HCT116 (cell line): ENCODE measurements at regions not wholly inside any gene's neighbourhood (a gene's known extent, or its start where the extent isn't known, plus 50 kb on each side); places are given as distances from the start of the nearest gene placed in this dataset.

Experiments used
- ATAC-seq: fragments of 200-7000 bp; cut with Tn5 transposase; 2 replicates; pipeline ENCODE4 v1.9.1; 2020; ENCODE audit warnings: mild to moderate bottlenecking, moderate library complexity
- BruUV-seq: library from RNA; stranded (reverse); fragments of 400-500 nt; replicated peaks from 2 replicates; lab custom pipeline; 2021; lab: Mats Ljungman, UMichigan
- CTCF ChIA-PET: fragments of 300-600 bp; sonication (Branson Sonifier 250); formaldehyde crosslinking; loops from one replicate; lab custom pipeline; 2021; ENCODE audit warnings: antibody characterized with exemption; lab: Charles Lee
- POLR2A ChIA-PET: fragments of 300-600, 350-600 bp; sonication (Branson Sonifier 250); formaldehyde crosslinking; loops from one replicate; lab custom pipeline; 2021; ENCODE audit warnings: antibody characterized with exemption; lab: Charles Lee
- RAD21 ChIA-PET, 2 experiments: fragments of 300-600 bp; sonication (Branson Sonifier 250); formaldehyde crosslinking; loops; one replicate each; lab custom pipeline; 2023; ENCODE audit warnings: low total read pairs in 2 of 2; ENCODE audit not compliant: uncharacterized antibody in 2 of 2, unreplicated experiment in 2 of 2, low non-redundant PET in 1 of 2; lab: Charles Lee
- DNase-seq: peaks from one replicate; pipeline ENCODE4 v3.0.0-alpha.2; 2010; ENCODE audit warnings: low read depth, low spot score
- H2AFZ ChIP-seq: fragments of 200-600 bp; shearing (Covaris generic), sonication (generic); 2 replicates; pipeline ENCODE4 v1.6.1; 2017; ENCODE audit warnings: low read depth, mixed run types, mixed read lengths, antibody characterized with exemption, low read length; ENCODE audit not compliant: poor library complexity, severe bottlenecking
- H3K27ac ChIP-seq: 2 replicates; pipeline ENCODE4 v1.5.1; 2012; ENCODE audit warnings: low read depth, low read length
- H3K27me3 ChIP-seq: fragments of 200-600 bp; sonication (generic); 2 replicates; pipeline ENCODE4 v1.6.1; 2016; ENCODE audit warnings: mixed run types, low read length, mixed read lengths; ENCODE audit not compliant: insufficient read depth
- H3K36me3 ChIP-seq, 2 experiments: fragments of 200-500 bp in 1 of 2; fragments of 200-600 bp in 1 of 2; sonication (Bioruptor generic) in 1 of 2; sonication (generic) in 1 of 2; 2 replicates each; pipeline versions ENCODE4 v1.5.1 to v1.6.1; 2014 to 2016; ENCODE audit warnings: low read length in 2 of 2, inconsistent platforms in 1 of 2, mixed read lengths in 1 of 2, mixed run types in 1 of 2; ENCODE audit not compliant: insufficient read depth in 2 of 2, control insufficient read depth in 1 of 2
- H3K4me1 ChIP-seq, 2 experiments: fragments of 200-600 bp in 1 of 2; sonication (generic) in 1 of 2; 2 replicates each; pipeline versions ENCODE4 v1.5.1 to v1.6.1; 2012 to 2017; ENCODE audit warnings: low read length in 2 of 2, inconsistent platforms in 1 of 2, mild to moderate bottlenecking in 1 of 2, mixed read lengths in 1 of 2, mixed run types in 1 of 2, moderate library complexity in 1 of 2; ENCODE audit not compliant: insufficient read depth in 2 of 2, control insufficient read depth in 1 of 2
- H3K4me2 ChIP-seq: fragments of 200-600 bp; sonication (generic); 2 replicates; pipeline ENCODE4 v1.6.1; 2017; ENCODE audit warnings: mixed run types, low read length, mixed read lengths
- H3K4me3 ChIP-seq, 2 experiments: fragments of 200-600 bp in 1 of 2; sonication (generic) in 1 of 2; replicated peaks in 1 of 2; 2 replicates each; pipeline ENCODE4 v1.5.1; 2011 to 2016; ENCODE audit warnings: low read length in 2 of 2, control low read depth in 1 of 2, low read depth in 1 of 2, mild to moderate bottlenecking in 1 of 2, mixed read lengths in 1 of 2, mixed run types in 1 of 2
- H3K79me2 ChIP-seq: fragments of 200-600 bp; sonication (generic); 2 replicates; pipeline ENCODE4 v1.6.1; 2017; ENCODE audit warnings: mild to moderate bottlenecking, mixed run types, low read length, moderate library complexity, mixed read lengths; ENCODE audit not compliant: insufficient read depth
- H3K9ac ChIP-seq: fragments of 200-600 bp; sonication (generic); 2 replicates; pipeline ENCODE4 v1.6.1; 2016; ENCODE audit warnings: low read length, mixed read lengths
- H3K9me2 ChIP-seq: fragments of 200-600 bp; sonication (generic), shearing (Covaris generic); 2 replicates; pipeline ENCODE4 v1.6.1; 2017; ENCODE audit warnings: mixed run types, mild to moderate bottlenecking, moderate library complexity; ENCODE audit not compliant: insufficient read depth
- H3K9me3 ChIP-seq, 2 experiments: fragments of 200-500 bp in 1 of 2; fragments of 200-600 bp in 1 of 2; sonication (Bioruptor generic) in 1 of 2; sonication (generic) in 1 of 2; 2 replicates each; pipeline ENCODE4 v1.6.1; 2014 to 2017; ENCODE audit warnings: low read length in 2 of 2, mixed read lengths in 2 of 2, inconsistent platforms in 1 of 2, low read depth in 1 of 2, mild to moderate bottlenecking in 1 of 2, mixed run types in 1 of 2, moderate library complexity in 1 of 2; ENCODE audit not compliant: control insufficient read depth in 1 of 2, insufficient read depth in 1 of 2
- H4K20me1 ChIP-seq: fragments of 200-600 bp; sonication (generic), shearing (Covaris generic); 2 replicates; pipeline ENCODE4 v1.6.1; 2017; ENCODE audit warnings: mixed run types, mild to moderate bottlenecking, moderate library complexity; ENCODE audit not compliant: insufficient read depth
- CBX3 ChIP-seq: IDR thresholded peaks from 2 replicates; pipeline ENCODE4 v1.6.1; 2012; ENCODE audit warnings: low read depth
- CEBPB ChIP-seq: IDR thresholded peaks from 2 replicates; pipeline ENCODE4 v1.6.1; 2012; ENCODE audit warnings: low read depth
- ELF1 ChIP-seq: IDR thresholded peaks from 2 replicates; pipeline ENCODE4 v1.6.1; 2012; ENCODE audit warnings: low read depth, borderline replicate concordance
- EZH2 ChIP-seq: fragments of 200-600 bp; sonication (generic); IDR thresholded peaks from 2 replicates; pipeline ENCODE4 v1.6.1; 2017; ENCODE audit warnings: antibody characterized with exemption, mixed run types
- SIN3A ChIP-seq: IDR thresholded peaks from 2 replicates; pipeline ENCODE4 v1.6.1; 2012; ENCODE audit warnings: low read depth
- SP1 ChIP-seq: IDR thresholded peaks from 2 replicates; pipeline ENCODE4 v1.6.1; 2012; ENCODE audit warnings: low read depth
- TCF7L2 ChIP-seq: IDR thresholded peaks from 2 replicates; pipeline ENCODE4 v1.7.0; 2011; ENCODE audit warnings: borderline replicate concordance, inconsistent platforms; ENCODE audit not compliant: insufficient read depth, insufficient read length; ENCODE audit errors: extremely low read depth
- YY1 ChIP-seq: IDR thresholded peaks from 2 replicates; pipeline ENCODE4 v1.6.1; 2011; ENCODE audit warnings: low read length, low read depth, moderate library complexity, mild to moderate bottlenecking; ENCODE audit not compliant: insufficient replicate concordance; ENCODE audit errors: extremely low read depth
- ZFX ChIP-seq: fragments of 450-650 bp; IDR thresholded peaks from 2 replicates; pipeline ENCODE4 v1.6.1; 2017
- intact Hi-C: fragments of 100-400 bp; cut with micrococcal nuclease; formaldehyde crosslinking; loops from 2 replicates; pipeline ENCODE4 v1.10.0; 2022
- TF ChIP-seq, protein P1 (sequence below): IDR thresholded peaks from 2 replicates; pipeline ENCODE4 v1.6.1; 2012
- TF ChIP-seq, protein P2 (sequence below): IDR thresholded peaks from 2 replicates; pipeline ENCODE4 v1.6.1; 2012; ENCODE audit warnings: low read depth

DNA sequence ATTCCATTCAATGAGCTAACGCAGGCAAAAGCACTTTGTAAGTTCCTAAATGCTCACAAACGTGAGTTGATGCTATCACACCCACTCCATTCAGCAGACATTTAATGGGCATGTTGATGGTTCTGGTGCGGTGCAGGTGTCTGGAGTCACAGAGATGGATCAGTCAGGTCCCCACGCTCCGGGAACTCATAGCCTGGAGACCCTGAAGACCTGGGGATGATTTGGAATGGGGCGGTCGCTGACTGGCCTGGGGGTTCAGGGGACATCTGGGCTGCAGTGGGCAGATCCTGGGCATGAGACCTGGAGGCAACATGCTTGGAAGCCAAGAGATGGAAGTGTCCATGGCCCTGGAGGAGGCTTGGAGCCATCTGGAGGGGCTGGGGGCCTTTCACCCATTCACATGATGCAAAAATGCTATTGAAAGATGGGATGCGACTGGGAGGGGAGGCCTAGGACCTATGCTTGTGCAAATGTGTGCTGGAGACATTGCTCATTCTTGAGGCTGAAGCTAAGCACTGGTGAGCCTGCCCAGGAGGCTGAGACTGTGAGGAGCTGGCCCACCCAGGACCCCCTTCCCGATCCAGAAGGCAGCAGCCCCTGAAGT lies 522.6 kb downstream of the GLRX3 start (continued):
- TF ChIP-seq CBX3 (no peak), SP1 (no peak), CEBPB (no peak)

DNA sequence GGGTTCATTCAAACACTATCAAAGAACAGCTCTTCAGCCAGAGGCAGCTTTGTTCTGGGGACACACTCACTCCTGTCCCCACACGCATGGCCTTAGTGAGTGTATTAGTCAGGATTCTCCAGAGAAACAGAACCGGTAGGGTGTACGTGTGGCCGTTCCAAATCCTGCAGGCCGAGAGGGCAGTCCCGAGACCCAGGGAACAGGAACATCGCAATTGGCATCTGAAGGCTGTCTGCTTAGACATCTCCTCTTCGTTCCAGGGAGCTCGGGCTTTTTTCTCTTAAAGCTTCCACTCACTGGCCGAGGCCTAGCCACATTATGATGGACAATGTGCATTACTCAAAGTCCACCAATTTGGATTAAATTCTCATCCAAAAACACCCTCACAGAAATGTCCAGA lies 523.3 kb downstream of the GLRX3 start:
- Histone ChIP-seq H3K9me2 (no peaks in the 10 kb centered on the region), H3K27ac (no peak overlapping the region), H4K20me1 (no peaks in the 10 kb centered on the region), H3K4me2 (no peak overlapping the region), H2AFZ (no peak overlapping the region), H3K79me2 (no peaks in the 10 kb centered on the region), H3K4me1 (no peaks in the 10 kb centered on the region), H3K9me3 (no peaks in the 10 kb centered on the region), H3K36me3 (no peaks in the 10 kb centered on the region), H3K27me3 (no peaks in the 10 kb centered on the region), H3K9ac (no peak overlapping the region), H3K4me3 (no peak overlapping the region)
- DNase-seq = no peak
- ChIA-PET RAD21 (no interaction called here), CTCF (no interaction called here), POLR2A (no interaction called here)
- intact Hi-C loops = no loop called here
- TF ChIP-seq YY1 = no peak
- no peak for TF ChIP-seq SIN3A
- no peak for TF ChIP-seq SP1
- TF ChIP-seq ELF1 = no peak
- TF ChIP-seq CBX3 = no peak
- TF ChIP-seq EZH2 = no peak
- TF ChIP-seq, protein P1, sequence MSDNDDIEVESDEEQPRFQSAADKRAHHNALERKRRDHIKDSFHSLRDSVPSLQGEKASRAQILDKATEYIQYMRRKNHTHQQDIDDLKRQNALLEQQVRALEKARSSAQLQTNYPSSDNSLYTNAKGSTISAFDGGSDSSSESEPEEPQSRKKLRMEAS = no peak
- TF ChIP-seq TCF7L2 = no peak
- TF ChIP-seq CEBPB = no peak
- TF ChIP-seq, protein P2, sequence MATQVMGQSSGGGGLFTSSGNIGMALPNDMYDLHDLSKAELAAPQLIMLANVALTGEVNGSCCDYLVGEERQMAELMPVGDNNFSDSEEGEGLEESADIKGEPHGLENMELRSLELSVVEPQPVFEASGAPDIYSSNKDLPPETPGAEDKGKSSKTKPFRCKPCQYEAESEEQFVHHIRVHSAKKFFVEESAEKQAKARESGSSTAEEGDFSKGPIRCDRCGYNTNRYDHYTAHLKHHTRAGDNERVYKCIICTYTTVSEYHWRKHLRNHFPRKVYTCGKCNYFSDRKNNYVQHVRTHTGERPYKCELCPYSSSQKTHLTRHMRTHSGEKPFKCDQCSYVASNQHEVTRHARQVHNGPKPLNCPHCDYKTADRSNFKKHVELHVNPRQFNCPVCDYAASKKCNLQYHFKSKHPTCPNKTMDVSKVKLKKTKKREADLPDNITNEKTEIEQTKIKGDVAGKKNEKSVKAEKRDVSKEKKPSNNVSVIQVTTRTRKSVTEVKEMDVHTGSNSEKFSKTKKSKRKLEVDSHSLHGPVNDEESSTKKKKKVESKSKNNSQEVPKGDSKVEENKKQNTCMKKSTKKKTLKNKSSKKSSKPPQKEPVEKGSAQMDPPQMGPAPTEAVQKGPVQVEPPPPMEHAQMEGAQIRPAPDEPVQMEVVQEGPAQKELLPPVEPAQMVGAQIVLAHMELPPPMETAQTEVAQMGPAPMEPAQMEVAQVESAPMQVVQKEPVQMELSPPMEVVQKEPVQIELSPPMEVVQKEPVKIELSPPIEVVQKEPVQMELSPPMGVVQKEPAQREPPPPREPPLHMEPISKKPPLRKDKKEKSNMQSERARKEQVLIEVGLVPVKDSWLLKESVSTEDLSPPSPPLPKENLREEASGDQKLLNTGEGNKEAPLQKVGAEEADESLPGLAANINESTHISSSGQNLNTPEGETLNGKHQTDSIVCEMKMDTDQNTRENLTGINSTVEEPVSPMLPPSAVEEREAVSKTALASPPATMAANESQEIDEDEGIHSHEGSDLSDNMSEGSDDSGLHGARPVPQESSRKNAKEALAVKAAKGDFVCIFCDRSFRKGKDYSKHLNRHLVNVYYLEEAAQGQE = no peak
- no peak for TF ChIP-seq ZFX
- no peak for ATAC-seq
- no TSS peak for BruUV-seq
